ENCODE measurements at regions not wholly inside any gene's neighbourhood (a gene's known extent, or its start where the extent isn't known, plus 50 kb on each side); places are given as distances from the start of the nearest gene placed in this dataset.

DNA sequence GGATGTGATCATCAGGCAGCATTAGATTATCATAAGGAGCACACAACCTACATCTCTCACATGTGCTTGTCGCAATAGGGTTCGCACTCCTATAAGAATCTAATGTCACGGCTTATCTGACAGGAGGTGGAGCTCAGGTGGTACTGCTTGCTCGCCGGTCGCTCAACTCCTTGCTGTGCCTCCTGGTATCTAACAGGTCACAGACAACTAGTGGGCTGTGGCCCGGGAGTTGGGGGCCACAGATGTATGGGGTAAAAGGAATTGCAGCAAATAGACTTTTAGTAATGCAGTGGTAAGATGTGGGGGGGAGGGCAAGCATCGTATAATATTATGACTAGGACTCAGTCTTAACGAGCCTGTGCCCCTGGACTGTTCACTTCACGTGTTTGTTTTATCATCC lies 624.8 kb downstream of the CENPC start:
- Mint-ChIP-seq H3K4me3 (no peak overlapping the region), H3K27me3 (ENCODE audit: low read depth) (no peaks in the 10 kb centered on the region), H3K9me3 (no peaks in the 10 kb centered on the region), H3K4me1 (no peaks in the 10 kb centered on the region), H3K27ac (ENCODE audit: unreplicated experiment) (no peak overlapping the region), H3K36me3 (ENCODE audit: low read depth) (no peaks in the 10 kb centered on the region)
- TF ChIP-seq, protein P1, sequence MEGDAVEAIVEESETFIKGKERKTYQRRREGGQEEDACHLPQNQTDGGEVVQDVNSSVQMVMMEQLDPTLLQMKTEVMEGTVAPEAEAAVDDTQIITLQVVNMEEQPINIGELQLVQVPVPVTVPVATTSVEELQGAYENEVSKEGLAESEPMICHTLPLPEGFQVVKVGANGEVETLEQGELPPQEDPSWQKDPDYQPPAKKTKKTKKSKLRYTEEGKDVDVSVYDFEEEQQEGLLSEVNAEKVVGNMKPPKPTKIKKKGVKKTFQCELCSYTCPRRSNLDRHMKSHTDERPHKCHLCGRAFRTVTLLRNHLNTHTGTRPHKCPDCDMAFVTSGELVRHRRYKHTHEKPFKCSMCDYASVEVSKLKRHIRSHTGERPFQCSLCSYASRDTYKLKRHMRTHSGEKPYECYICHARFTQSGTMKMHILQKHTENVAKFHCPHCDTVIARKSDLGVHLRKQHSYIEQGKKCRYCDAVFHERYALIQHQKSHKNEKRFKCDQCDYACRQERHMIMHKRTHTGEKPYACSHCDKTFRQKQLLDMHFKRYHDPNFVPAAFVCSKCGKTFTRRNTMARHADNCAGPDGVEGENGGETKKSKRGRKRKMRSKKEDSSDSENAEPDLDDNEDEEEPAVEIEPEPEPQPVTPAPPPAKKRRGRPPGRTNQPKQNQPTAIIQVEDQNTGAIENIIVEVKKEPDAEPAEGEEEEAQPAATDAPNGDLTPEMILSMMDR (conservative IDR thresholded peaks at IDR 0.05), result no peak
- no peak for DNase-seq (ENCODE audit: low read depth, low spot score)

DNA sequence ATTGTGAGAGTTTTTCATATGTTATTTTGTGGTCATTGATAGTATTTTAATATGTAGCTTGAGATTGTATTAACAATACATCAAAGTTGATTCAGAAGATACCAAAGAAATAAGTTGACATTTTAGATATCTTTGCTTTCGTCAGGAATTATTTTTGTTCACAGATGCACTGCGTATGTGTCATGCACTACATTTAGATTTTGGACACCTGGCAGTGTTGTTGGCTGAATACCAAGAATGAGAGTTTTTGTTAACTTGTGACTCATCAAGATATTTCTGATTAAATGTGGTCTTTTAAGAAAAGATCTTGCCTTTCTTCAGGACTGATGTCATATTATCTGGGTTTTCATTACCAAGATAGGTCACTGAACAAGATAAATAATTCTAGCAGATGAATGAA lies 633.4 kb downstream of the CENPC start:
- no peaks in the 10 kb centered on the region for H3K4me1 Mint-ChIP-seq

DNA sequence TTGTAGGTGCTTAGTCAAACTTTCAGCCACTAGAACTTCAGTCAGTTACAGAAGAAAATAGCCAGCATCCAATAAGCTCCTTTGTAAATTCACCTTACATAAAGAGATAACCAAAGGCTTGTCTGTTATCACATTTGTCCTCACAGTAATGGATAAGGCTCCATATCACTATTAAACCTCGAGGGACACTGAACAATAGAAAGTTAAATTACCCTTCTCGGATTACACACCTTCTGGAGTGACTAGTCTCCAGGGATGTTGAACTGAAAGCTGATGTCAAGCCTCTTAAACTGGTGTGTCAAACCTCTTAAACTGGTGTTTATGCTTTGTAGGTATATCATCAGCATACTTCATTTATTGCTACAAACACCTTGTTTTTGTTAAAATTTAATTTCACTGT lies 639.0 kb downstream of the CENPC start:
- no peak overlapping the region for H3K27ac Mint-ChIP-seq (ENCODE audit: unreplicated experiment)
- H3K9me3 Mint-ChIP-seq, result no peaks in the 10 kb centered on the region
- TF ChIP-seq, protein P1 (conservative IDR thresholded peaks at IDR 0.05), result no peak
- no peak overlapping the region for H3K4me3 Mint-ChIP-seq
- no peak for DNase-seq (ENCODE audit: low read depth, low spot score)
- H3K27me3 Mint-ChIP-seq (ENCODE audit: low read depth), result no peaks in the 10 kb centered on the region
- H3K36me3 Mint-ChIP-seq (ENCODE audit: low read depth), result no peaks in the 10 kb centered on the region
- no peaks in the 10 kb centered on the region for H3K4me1 Mint-ChIP-seq

More for the DNA sequence above, 633.4 kb downstream of the CENPC start:
- Mint-ChIP-seq H3K27ac (ENCODE audit: unreplicated experiment) (no peak overlapping the region), H3K4me3 (no peak overlapping the region), H3K27me3 (ENCODE audit: low read depth) (no peaks in the 10 kb centered on the region), H3K36me3 (ENCODE audit: low read depth) (no peaks in the 10 kb centered on the region), H3K9me3 (no peaks in the 10 kb centered on the region)
- DNase-seq (ENCODE audit: low read depth, low spot score), result no peak
- TF ChIP-seq, protein P1 (conservative IDR thresholded peaks at IDR 0.05), result no peak

DNA sequence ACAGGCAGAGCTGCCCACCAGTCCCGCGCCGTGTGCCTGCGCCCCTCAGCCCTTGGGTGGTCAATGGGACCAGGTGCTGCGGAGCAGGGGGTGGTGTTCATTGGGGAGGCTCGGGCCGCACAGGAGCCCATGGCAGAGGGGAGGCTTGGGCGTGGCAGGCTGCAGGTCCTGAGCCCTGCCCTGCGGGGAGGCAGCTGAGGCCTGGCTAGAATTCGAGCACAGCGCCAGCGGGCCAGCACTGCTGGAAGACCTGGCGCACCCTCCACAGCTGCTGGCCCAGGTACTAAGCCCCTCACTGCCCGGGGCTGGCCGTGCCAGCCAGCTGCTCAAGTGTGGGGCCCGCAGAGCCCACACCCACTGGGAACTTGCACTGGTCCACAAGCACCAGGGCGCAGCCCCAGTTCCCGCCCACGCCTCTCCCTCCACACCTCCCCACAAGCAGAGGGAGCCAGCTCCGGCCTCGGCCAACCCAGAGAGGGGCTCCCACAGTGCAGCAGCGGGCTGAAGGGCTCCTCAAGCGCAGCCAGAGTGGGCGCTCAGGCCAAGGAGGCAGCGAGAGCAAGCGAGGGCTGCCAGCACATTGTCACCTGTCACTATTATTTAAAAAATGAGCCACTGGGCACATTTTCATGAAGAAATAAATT lies 645.8 kb downstream of the CENPC start:
- no peak overlapping the region for H3K4me3 Mint-ChIP-seq
- DNase-seq (ENCODE audit: low read depth, low spot score), result no peak
- no peaks in the 10 kb centered on the region for H3K4me1 Mint-ChIP-seq
- H3K9me3 Mint-ChIP-seq, result peaks cover 3% of the 10 kb centered on the region
- no peaks in the 10 kb centered on the region for H3K36me3 Mint-ChIP-seq (ENCODE audit: low read depth)
- H3K27ac Mint-ChIP-seq (ENCODE audit: unreplicated experiment), result no peak overlapping the region
- TF ChIP-seq, protein P1 (conservative IDR thresholded peaks at IDR 0.05), result no peak
- no peaks in the 10 kb centered on the region for H3K27me3 Mint-ChIP-seq (ENCODE audit: low read depth)

DNA sequence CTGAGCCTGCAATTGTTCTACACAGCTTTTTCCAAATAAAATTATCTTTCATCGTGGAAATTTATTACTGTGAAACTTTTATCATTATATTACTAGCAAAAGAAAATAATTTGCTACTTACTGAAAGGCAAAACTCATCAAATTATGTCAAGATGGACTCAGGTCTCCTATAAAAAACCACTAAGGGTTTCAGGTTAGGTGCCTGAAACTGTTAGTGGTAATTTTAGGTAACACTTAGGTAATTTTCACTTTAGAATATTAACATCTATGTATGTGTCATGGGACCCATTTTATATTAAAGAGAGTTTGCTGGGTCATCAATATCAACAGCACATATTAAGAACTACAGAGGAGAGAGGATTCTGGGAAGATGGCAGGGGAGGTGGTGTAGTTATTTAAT lies 651.5 kb downstream of the CENPC start:
- no peak overlapping the region for H3K4me3 Mint-ChIP-seq
- H3K27me3 Mint-ChIP-seq (ENCODE audit: low read depth), result no peaks in the 10 kb centered on the region
- no peak for DNase-seq (ENCODE audit: low read depth, low spot score)
- TF ChIP-seq, protein P1 (conservative IDR thresholded peaks at IDR 0.05), result no peak
- H3K36me3 Mint-ChIP-seq (ENCODE audit: low read depth), result no peaks in the 10 kb centered on the region
- peaks cover under 1% of the 10 kb centered on the region for H3K9me3 Mint-ChIP-seq
- H3K4me1 Mint-ChIP-seq, result no peaks in the 10 kb centered on the region
- H3K27ac Mint-ChIP-seq (ENCODE audit: unreplicated experiment), result no peak overlapping the region
